WTC11 (cell line): ENCODE measurements at regions not wholly inside any gene's neighbourhood (a gene's known extent, or its start where the extent isn't known, plus 50 kb on each side); places are given as distances from the start of the nearest gene placed in this dataset.

Experiments used
- ATAC-seq: fragments of 200-7000 bp; cut with Tn5 transposase; 2 replicates; pipeline ENCODE4 v1.10.0; 2021; ENCODE audit warnings: mild to moderate bottlenecking, moderate library complexity
- CTCF ChIA-PET: fragments of 300-600 bp; sonication (Branson Sonifier 250); formaldehyde crosslinking; loops from one replicate; lab custom pipeline; 2021; ENCODE audit warnings: antibody characterized with exemption; lab: Charles Lee
- POLR2A ChIA-PET: fragments of 350-600 bp; sonication (Branson Sonifier 250); formaldehyde crosslinking; loops from one replicate; lab custom pipeline; 2021; ENCODE audit warnings: antibody characterized with exemption; lab: Charles Lee
- DNase-seq: peaks from one replicate; pipeline ENCODE4 v3.0.0; 2021; ENCODE audit warnings: low spot score
- H3K27ac Mint-ChIP-seq: 2 replicates; pipeline ENCODE4 v1.8.0; 2021; ENCODE audit warnings: mixed read lengths
- H3K27me3 Mint-ChIP-seq: 2 replicates; pipeline ENCODE4 v1.8.0; 2021; ENCODE audit warnings: low read depth, mild to moderate bottlenecking, moderate library complexity, mixed read lengths
- H3K36me3 Mint-ChIP-seq: 2 replicates; pipeline ENCODE4 v1.8.0; 2021; ENCODE audit warnings: mixed read lengths
- H3K4me1 Mint-ChIP-seq: 2 replicates; pipeline ENCODE4 v1.8.0; 2022; ENCODE audit warnings: mixed read lengths
- H3K4me3 Mint-ChIP-seq: 2 replicates; pipeline ENCODE4 v1.8.0; 2021; ENCODE audit warnings: mild to moderate bottlenecking, moderate library complexity, mixed read lengths
- H3K9me3 Mint-ChIP-seq: 2 replicates; pipeline ENCODE4 v1.8.0; 2021; ENCODE audit warnings: mixed read lengths
- ATF1 ChIP-seq: sonication (generic); formaldehyde crosslinking; IDR thresholded peaks from 2 replicates; pipeline ENCODE4 v1.8.1; 2023; ENCODE audit warnings: mild to moderate bottlenecking, moderate library complexity, missing genetic modification reagents
- EMX1 ChIP-seq: fragments of 250-450 bp; sonication (Bioruptor Pico); IDR thresholded peaks from 2 replicates; pipeline ENCODE4 v1.8.0; 2021; ENCODE audit warnings: mild to moderate bottlenecking
- ESRRA ChIP-seq: sonication (generic); formaldehyde crosslinking; IDR thresholded peaks from 2 replicates; pipeline ENCODE4 v1.8.1; 2022; ENCODE audit warnings: mild to moderate bottlenecking, missing genetic modification reagents, borderline replicate concordance
- ETV6 ChIP-seq: sonication (generic); formaldehyde crosslinking; IDR thresholded peaks from 2 replicates; pipeline ENCODE4 v1.8.1; 2022; ENCODE audit warnings: mild to moderate bottlenecking, missing genetic modification reagents
- FOXK1 ChIP-seq: sonication (generic); formaldehyde crosslinking; IDR thresholded peaks from 2 replicates; pipeline ENCODE4 v1.8.0; 2022; ENCODE audit warnings: mild to moderate bottlenecking, moderate library complexity, missing genetic modification reagents
- GABPB1 ChIP-seq: sonication (generic); formaldehyde crosslinking; IDR thresholded peaks from 2 replicates; pipeline ENCODE4 v1.8.1; 2023; ENCODE audit warnings: mild to moderate bottlenecking, missing genetic modification reagents
- GTF2I ChIP-seq: fragments of 250-450 bp; sonication (Bioruptor Pico); conservative IDR thresholded peaks from 2 replicates; pipeline ENCODE4 v1.4.0; 2021; ENCODE audit warnings: mild to moderate bottlenecking
- JUN ChIP-seq: sonication (generic); formaldehyde crosslinking; IDR thresholded peaks from 2 replicates; pipeline ENCODE4 v1.8.0; 2023; ENCODE audit warnings: mild to moderate bottlenecking, missing genetic modification reagents
- MYBL2 ChIP-seq: sonication (generic); formaldehyde crosslinking; IDR thresholded peaks from 2 replicates; pipeline ENCODE4 v1.8.1; 2023; ENCODE audit warnings: mild to moderate bottlenecking, moderate library complexity, missing genetic modification reagents
- NFATC4 ChIP-seq: fragments of 250-450 bp; sonication (Bioruptor Pico); IDR thresholded peaks from 2 replicates; pipeline ENCODE4 v1.9.0; 2021; ENCODE audit warnings: mild to moderate bottlenecking
- NFYB ChIP-seq: sonication (generic); formaldehyde crosslinking; conservative IDR thresholded peaks from 2 replicates; pipeline ENCODE4 v1.8.0; 2022; ENCODE audit warnings: low read depth, missing genetic modification reagents
- PRRX2 ChIP-seq: fragments of 250-450 bp; sonication (Bioruptor Pico); IDR thresholded peaks from 2 replicates; pipeline ENCODE4 v1.8.0; 2021; ENCODE audit warnings: mild to moderate bottlenecking
- RELA ChIP-seq: sonication (generic); formaldehyde crosslinking; IDR thresholded peaks from 2 replicates; pipeline ENCODE4 v1.8.1; 2022; ENCODE audit warnings: missing genetic modification reagents, mild to moderate bottlenecking, borderline replicate concordance
- SMAD3 ChIP-seq: sonication (generic); formaldehyde crosslinking; IDR thresholded peaks from 2 replicates; pipeline ENCODE4 v1.8.0; 2022; ENCODE audit warnings: missing genetic modification reagents, mild to moderate bottlenecking, borderline replicate concordance
- SOX15 ChIP-seq: fragments of 250-450 bp; sonication (Bioruptor Pico); IDR thresholded peaks from 2 replicates; pipeline ENCODE4 v1.9.0; 2021; ENCODE audit warnings: mild to moderate bottlenecking
- SP1 ChIP-seq: sonication (generic); formaldehyde crosslinking; conservative IDR thresholded peaks from 2 replicates; pipeline ENCODE4 v1.8.1; 2022; ENCODE audit warnings: missing genetic modification reagents
- TEAD4 ChIP-seq: sonication (generic); formaldehyde crosslinking; IDR thresholded peaks from 2 replicates; pipeline ENCODE4 v1.8.0; 2022; ENCODE audit warnings: mild to moderate bottlenecking, missing genetic modification reagents
- TP53 ChIP-seq: sonication (generic); formaldehyde crosslinking; IDR thresholded peaks from 2 replicates; pipeline ENCODE4 v1.8.1; 2023; ENCODE audit warnings: mild to moderate bottlenecking, missing genetic modification reagents
- ZNF671 ChIP-seq: fragments of 250-450 bp; sonication (Bioruptor Pico); IDR thresholded peaks from 2 replicates; pipeline ENCODE4 v1.8.0; 2021; ENCODE audit warnings: mild to moderate bottlenecking
- TF ChIP-seq, protein P1 (sequence below): fragments of 250-450 bp; sonication (Bioruptor Pico); IDR thresholded peaks from 2 replicates; pipeline ENCODE4 v1.8.0; 2021; ENCODE audit warnings: mild to moderate bottlenecking
- TF ChIP-seq, protein P2 (sequence below): sonication (generic); formaldehyde crosslinking; IDR thresholded peaks from 2 replicates; pipeline ENCODE4 v1.8.1; 2022; ENCODE audit warnings: low read depth, mild to moderate bottlenecking, moderate library complexity, missing genetic modification reagents, borderline replicate concordance
- TF ChIP-seq, protein P3 (sequence below): fragments of 250-450 bp; sonication (Bioruptor Pico); IDR thresholded peaks from 2 replicates; pipeline ENCODE4 v2.1.2; 2022; ENCODE audit warnings: mild to moderate bottlenecking, moderate library complexity
- TF ChIP-seq, protein P4 (sequence below): sonication (generic); formaldehyde crosslinking; IDR thresholded peaks from 2 replicates; pipeline ENCODE4 v1.8.1; 2022; ENCODE audit warnings: mild to moderate bottlenecking, missing genetic modification reagents, moderate library complexity, borderline replicate concordance

DNA sequence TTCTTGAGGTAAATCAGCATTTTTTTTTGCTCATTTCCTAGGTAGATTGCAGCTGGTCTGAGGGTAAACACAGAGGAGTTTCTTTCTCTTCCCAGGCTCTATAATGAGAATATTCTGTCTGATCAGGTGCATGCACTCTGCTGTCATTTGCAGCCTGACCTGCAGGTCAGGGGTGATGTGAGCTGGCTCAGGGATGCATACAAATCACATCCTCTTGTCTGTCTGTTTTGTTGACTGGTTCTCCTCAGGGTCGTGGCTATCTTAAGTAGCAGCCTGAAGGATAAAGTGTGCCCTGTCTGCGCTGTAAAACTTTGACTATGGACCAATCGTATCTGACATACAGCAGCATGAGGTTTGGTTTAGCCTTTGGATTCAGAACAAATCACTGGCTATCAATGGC lies 183.4 kb upstream of the POU3F2 start (continued):
- TF ChIP-seq PRRX2 (CRISPR knock-in tag) = no peak
- no peak for TF ChIP-seq ZNF671
- no peak for TF ChIP-seq NFYB (CRISPR knock-in tag)
- TF ChIP-seq, protein P1, sequence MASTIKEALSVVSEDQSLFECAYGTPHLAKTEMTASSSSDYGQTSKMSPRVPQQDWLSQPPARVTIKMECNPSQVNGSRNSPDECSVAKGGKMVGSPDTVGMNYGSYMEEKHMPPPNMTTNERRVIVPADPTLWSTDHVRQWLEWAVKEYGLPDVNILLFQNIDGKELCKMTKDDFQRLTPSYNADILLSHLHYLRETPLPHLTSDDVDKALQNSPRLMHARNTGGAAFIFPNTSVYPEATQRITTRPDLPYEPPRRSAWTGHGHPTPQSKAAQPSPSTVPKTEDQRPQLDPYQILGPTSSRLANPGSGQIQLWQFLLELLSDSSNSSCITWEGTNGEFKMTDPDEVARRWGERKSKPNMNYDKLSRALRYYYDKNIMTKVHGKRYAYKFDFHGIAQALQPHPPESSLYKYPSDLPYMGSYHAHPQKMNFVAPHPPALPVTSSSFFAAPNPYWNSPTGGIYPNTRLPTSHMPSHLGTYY (CRISPR knock-in tag) = no peak

DNA sequence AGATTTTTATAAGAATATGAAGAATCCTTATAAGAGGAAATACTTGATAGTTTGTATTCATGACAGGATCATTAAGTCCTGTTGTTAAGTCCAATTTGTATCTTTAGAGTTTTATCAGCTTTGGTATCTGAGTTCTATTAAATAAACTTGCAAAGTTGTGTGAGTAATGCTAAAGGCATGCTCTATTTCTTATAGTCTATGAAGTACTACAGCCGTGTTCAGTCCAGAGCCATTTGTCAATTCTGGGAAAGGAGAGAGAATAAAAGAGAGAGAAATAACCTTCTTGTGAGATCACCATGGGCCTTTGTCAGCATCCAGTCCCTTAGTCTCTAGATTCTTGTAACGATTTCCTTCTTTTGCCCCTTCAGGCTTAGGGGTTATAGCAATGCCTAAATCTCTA lies 181.2 kb upstream of the POU3F2 start:
- DNase-seq (no peak), ATAC-seq (no peak)
- no peak for TF ChIP-seq ATF1 (CRISPR knock-in tag)
- no peak for TF ChIP-seq EMX1 (CRISPR knock-in tag)
- no peak for TF ChIP-seq SOX15 (CRISPR knock-in tag)
- TF ChIP-seq TEAD4 (CRISPR knock-in tag) = no peak
- no peak for TF ChIP-seq NFATC4
- Mint-ChIP-seq H3K4me3 (no peak overlapping the region), H3K4me1 (peaks cover 11% of the 10 kb centered on the region), H3K27ac (no peak overlapping the region), H3K36me3 (no peaks in the 10 kb centered on the region), H3K27me3 (no peaks in the 10 kb centered on the region), H3K9me3 (no peaks in the 10 kb centered on the region)
- CTCF ChIA-PET = no interaction called here
- POLR2A ChIA-PET = no interaction called here

DNA sequence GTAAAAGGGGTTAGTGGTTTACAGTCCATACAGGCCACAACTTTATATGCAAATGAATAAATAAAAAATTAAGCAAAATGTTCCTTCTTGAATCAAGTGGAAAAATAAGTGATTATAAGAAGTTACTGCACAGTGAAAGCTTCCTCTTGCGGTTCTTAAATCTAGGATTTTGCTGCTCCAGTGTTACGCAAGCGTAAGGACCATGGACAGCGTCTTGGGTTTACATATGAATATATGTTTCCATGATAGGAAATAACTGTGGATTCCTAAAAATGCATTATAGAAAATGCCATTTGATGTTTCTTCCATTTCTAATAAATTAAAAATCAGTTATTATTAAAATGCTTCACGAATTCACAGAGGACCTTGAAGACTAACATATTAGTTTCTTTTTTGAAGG lies 176.6 kb upstream of the POU3F2 start:
- Mint-ChIP-seq H3K9me3 (no peaks in the 10 kb centered on the region), H3K27ac (no peak overlapping the region), H3K4me3 (no peak overlapping the region), H3K4me1 (no peaks in the 10 kb centered on the region), H3K27me3 (no peaks in the 10 kb centered on the region), H3K36me3 (no peaks in the 10 kb centered on the region)
- POLR2A ChIA-PET = interaction anchor here (0.5 kb wide), 1 partner anchor 174 kb away, joined by 3 read pairs; no protein-coding TSS in a partner anchor
- ATAC-seq (no peak), DNase-seq (peak; percentile 50)
- TF ChIP-seq SMAD3 (peak; percentile 37; the same call in 1 of the 2 replicates), JUN (CRISPR knock-in tag) (0 out of 2 replicates have a peak, but pooled peaks have one; percentile 32), TP53 (CRISPR knock-in tag) (no peak), FOXK1 (CRISPR knock-in tag) (0 out of 2 replicates have a peak, but pooled peaks have one; percentile 17), RELA (CRISPR knock-in tag) (no peak)
- CTCF ChIA-PET = no interaction called here

DNA sequence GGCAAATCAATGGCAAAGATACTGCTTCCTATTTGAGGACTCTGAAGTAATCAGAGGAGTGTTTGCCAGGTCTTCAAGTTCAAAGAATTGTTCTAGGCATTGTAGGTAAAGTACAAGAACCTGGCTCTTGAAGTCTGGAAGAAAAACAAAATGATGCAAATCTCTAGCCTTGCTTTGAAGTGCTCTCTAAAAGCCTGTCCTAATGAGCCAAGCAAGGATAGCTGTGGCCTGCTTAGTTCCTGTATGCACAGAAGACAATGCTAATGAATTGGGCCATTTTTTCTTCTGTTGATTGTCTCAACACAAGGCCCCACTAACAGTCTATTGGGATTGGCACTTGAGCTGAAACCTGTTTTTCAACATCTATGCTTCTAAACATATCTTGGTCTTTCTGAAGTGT lies 165.0 kb upstream of the POU3F2 start:
- Mint-ChIP-seq H3K27me3 (no peaks in the 10 kb centered on the region), H3K9me3 (no peaks in the 10 kb centered on the region), H3K4me3 (no peak overlapping the region), H3K27ac (no peak overlapping the region; the same call in 1 of the 2 replicates), H3K4me1 (peaks cover 28% of the 10 kb centered on the region), H3K36me3 (no peaks in the 10 kb centered on the region)
- DNase-seq = no peak
- CTCF ChIA-PET = no interaction called here
- POLR2A ChIA-PET = no interaction called here
- peak; percentile 61 for ATAC-seq
- TF ChIP-seq GTF2I (CRISPR knock-in tag) = no peak

DNA sequence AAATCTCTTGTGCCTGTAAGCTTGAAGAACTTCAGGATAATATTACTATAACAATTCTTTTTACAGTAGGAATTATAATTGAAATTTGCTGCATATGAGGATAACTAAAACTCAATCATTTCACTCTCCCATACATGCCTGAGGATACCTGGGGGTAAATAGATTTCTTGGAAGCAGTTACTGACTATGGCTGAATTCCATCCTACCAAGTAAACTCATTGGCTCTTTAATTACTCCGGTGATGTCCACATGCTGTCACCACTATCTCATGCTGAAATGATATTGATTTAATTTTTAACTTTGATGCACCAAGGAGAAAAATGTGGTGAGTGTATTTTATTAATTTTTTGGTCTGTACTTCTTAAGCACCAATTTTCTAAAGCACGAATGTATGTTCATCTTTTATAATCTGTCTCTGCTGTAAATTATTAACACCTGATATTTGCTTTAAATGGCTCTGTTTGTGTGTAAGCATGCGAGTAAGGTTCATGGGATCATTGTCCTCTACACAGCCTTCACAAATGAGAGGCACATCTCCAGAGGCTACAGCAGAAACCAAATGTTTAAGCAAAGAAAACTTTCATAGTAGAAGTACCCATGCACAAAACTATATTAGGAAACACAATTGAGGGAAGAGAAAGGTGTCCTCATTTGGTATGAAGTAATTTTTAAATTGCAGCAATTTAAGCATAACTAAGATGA lies 164.2 kb upstream of the POU3F2 start:
- Mint-ChIP-seq H3K27me3 (no peaks in the 10 kb centered on the region), H3K36me3 (no peaks in the 10 kb centered on the region), H3K4me3 (no peak overlapping the region), H3K27ac (no peak overlapping the region), H3K9me3 (no peaks in the 10 kb centered on the region), H3K4me1 (peaks cover 28% of the 10 kb centered on the region)
- TF ChIP-seq SP1 (no peak), GABPB1 (no peak), ATF1 (CRISPR knock-in tag) (no peak), ESRRA (CRISPR knock-in tag) (no peak), PRRX2 (CRISPR knock-in tag) (no peak), MYBL2 (CRISPR knock-in tag) (no peak), ETV6 (CRISPR knock-in tag) (no peak)
- TF ChIP-seq, protein P2, sequence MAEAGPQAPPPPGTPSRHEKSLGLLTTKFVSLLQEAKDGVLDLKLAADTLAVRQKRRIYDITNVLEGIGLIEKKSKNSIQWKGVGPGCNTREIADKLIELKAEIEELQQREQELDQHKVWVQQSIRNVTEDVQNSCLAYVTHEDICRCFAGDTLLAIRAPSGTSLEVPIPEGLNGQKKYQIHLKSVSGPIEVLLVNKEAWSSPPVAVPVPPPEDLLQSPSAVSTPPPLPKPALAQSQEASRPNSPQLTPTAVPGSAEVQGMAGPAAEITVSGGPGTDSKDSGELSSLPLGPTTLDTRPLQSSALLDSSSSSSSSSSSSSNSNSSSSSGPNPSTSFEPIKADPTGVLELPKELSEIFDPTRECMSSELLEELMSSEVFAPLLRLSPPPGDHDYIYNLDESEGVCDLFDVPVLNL (CRISPR knock-in tag) = no peak
- TF ChIP-seq, protein P3, sequence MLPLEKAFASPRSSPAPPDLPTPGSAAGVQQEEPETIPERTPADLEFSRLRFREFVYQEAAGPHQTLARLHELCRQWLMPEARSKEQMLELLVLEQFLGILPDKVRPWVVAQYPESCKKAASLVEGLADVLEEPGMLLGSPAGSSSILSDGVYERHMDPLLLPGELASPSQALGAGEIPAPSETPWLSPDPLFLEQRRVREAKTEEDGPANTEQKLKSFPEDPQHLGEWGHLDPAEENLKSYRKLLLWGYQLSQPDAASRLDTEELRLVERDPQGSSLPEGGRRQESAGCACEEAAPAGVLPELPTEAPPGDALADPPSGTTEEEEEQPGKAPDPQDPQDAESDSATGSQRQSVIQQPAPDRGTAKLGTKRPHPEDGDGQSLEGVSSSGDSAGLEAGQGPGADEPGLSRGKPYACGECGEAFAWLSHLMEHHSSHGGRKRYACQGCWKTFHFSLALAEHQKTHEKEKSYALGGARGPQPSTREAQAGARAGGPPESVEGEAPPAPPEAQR = no peak
- TF ChIP-seq, protein P4, sequence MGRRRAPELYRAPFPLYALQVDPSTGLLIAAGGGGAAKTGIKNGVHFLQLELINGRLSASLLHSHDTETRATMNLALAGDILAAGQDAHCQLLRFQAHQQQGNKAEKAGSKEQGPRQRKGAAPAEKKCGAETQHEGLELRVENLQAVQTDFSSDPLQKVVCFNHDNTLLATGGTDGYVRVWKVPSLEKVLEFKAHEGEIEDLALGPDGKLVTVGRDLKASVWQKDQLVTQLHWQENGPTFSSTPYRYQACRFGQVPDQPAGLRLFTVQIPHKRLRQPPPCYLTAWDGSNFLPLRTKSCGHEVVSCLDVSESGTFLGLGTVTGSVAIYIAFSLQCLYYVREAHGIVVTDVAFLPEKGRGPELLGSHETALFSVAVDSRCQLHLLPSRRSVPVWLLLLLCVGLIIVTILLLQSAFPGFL (CRISPR knock-in tag) = no peak
- ChIA-PET POLR2A (no interaction called here), CTCF (no interaction called here)
- no peak for DNase-seq
- no peak for ATAC-seq
